Effector memory CD4-positive, alpha-beta T cell (primary cell): ENCODE measurements at regions not wholly inside any gene's neighbourhood (a gene's known extent, or its start where the extent isn't known, plus 50 kb on each side); places are given as distances from the start of the nearest gene placed in this dataset.

Experiments used
- DNase-seq, 3 donors: peaks; one replicate each; pipeline ENCODE4 v3.0.0-alpha.2; 2020
- H3K27ac ChIP-seq: 2 replicates; pipeline ENCODE4 v1.7.0; 2013; ENCODE audit warnings: mild to moderate bottlenecking, low read length, moderate library complexity; ENCODE audit not compliant: insufficient read depth, poor library complexity, severe bottlenecking
- H3K27me3 ChIP-seq: replicated peaks from 2 replicates; pipeline ENCODE4 v1.7.0; 2013; ENCODE audit warnings: mild to moderate bottlenecking, low read length; ENCODE audit not compliant: insufficient read depth, control insufficient read depth, poor library complexity, severe bottlenecking
- H3K36me3 ChIP-seq: 2 replicates; pipeline ENCODE4 v1.7.0; 2013; ENCODE audit warnings: mild to moderate bottlenecking, low read length, moderate library complexity; ENCODE audit not compliant: control insufficient read depth, insufficient read depth
- H3K4me1 ChIP-seq: 2 replicates; pipeline ENCODE4 v1.7.0; 2013; ENCODE audit warnings: low read length, mild to moderate bottlenecking; ENCODE audit not compliant: control insufficient read depth, insufficient read depth, poor library complexity, severe bottlenecking
- H3K4me3 ChIP-seq: 2 replicates; pipeline ENCODE4 v1.7.0; 2013; ENCODE audit warnings: low read length, low read depth, mild to moderate bottlenecking; ENCODE audit not compliant: insufficient read depth, poor library complexity, severe bottlenecking
- H3K9me3 ChIP-seq: 2 replicates; pipeline ENCODE4 v1.7.0; 2013; ENCODE audit warnings: mild to moderate bottlenecking, low read length, moderate library complexity; ENCODE audit not compliant: control insufficient read depth

- Histone ChIP-seq H3K27me3 (no peaks in the 10 kb centered on the region), H3K27ac (no peak overlapping the region), H3K9me3 (no peaks in the 10 kb centered on the region), H3K4me1 (no peaks in the 10 kb centered on the region), H3K36me3 (no peaks in the 10 kb centered on the region), H3K4me3 (no peak overlapping the region)
- no peak for DNase-seq
These were observed 305.7 kb upstream of the SKOR2 start for GRCh38 chr18:47557160-47557559.

- Histone ChIP-seq H3K4me3 (no peak overlapping the region), H3K27me3 (no peaks in the 10 kb centered on the region), H3K9me3 (no peaks in the 10 kb centered on the region), H3K36me3 (no peaks in the 10 kb centered on the region), H3K4me1 (no peaks in the 10 kb centered on the region), H3K27ac (no peak overlapping the region)
- DNase-seq: no peak
These were observed 301.3 kb upstream of the SKOR2 start for GRCh38 chr18:47552783-47553182.

- no peak overlapping the region for H3K4me3 ChIP-seq
- no peaks in the 10 kb centered on the region for H3K4me1 ChIP-seq
- no peaks in the 10 kb centered on the region for H3K9me3 ChIP-seq
- H3K36me3 ChIP-seq: no peaks in the 10 kb centered on the region
- DNase-seq: no peak
- H3K27ac ChIP-seq: no peak overlapping the region
- H3K27me3 ChIP-seq: no peaks in the 10 kb centered on the region
These were observed 299.2 kb upstream of the SKOR2 start for GRCh38 chr18:47550611-47551010.

GRCh38 chr18:47549021-47549540, 297.6 kb upstream of the SKOR2 start:
- no peaks in the 10 kb centered on the region for H3K36me3 ChIP-seq
- H3K4me3 ChIP-seq: no peak overlapping the region
- no peaks in the 10 kb centered on the region for H3K27me3 ChIP-seq
- H3K27ac ChIP-seq: no peak overlapping the region
- DNase-seq: no peak
- no peaks in the 10 kb centered on the region for H3K4me1 ChIP-seq
- H3K9me3 ChIP-seq: no peaks in the 10 kb centered on the region

GRCh38 chr18:47547539-47548202, 296.2 kb upstream of the SKOR2 start:
- Histone ChIP-seq H3K27me3 (no peaks in the 10 kb centered on the region), H3K27ac (no peak overlapping the region)
- DNase-seq: no peak

GRCh38 chr18:47545613-47546012, 294.2 kb upstream of the SKOR2 start:
- Histone ChIP-seq H3K4me3 (no peak overlapping the region), H3K9me3 (no peaks in the 10 kb centered on the region), H3K36me3 (no peaks in the 10 kb centered on the region), H3K27me3 (no peaks in the 10 kb centered on the region), H3K4me1 (no peaks in the 10 kb centered on the region), H3K27ac (no peak overlapping the region)
- no peak for DNase-seq

More at GRCh38 chr18:47547539-47548202, 296.2 kb upstream of the SKOR2 start:
- Histone ChIP-seq H3K9me3 (no peaks in the 10 kb centered on the region), H3K4me3 (no peak overlapping the region), H3K36me3 (no peaks in the 10 kb centered on the region), H3K4me1 (no peaks in the 10 kb centered on the region)

- Histone ChIP-seq H3K36me3 (no peaks in the 10 kb centered on the region), H3K4me1 (no peaks in the 10 kb centered on the region), H3K27ac (no peak overlapping the region), H3K4me3 (no peak overlapping the region), H3K9me3 (no peaks in the 10 kb centered on the region), H3K27me3 (no peaks in the 10 kb centered on the region)
- no peak for DNase-seq
These were observed 291.6 kb upstream of the SKOR2 start for GRCh38 chr18:47543080-47543479.

GRCh38 chr18:47542551-47542950, 291.1 kb upstream of the SKOR2 start:
- no peak for DNase-seq
- Histone ChIP-seq H3K4me1 (no peaks in the 10 kb centered on the region), H3K9me3 (no peaks in the 10 kb centered on the region), H3K27me3 (no peaks in the 10 kb centered on the region), H3K27ac (no peak overlapping the region), H3K4me3 (no peak overlapping the region), H3K36me3 (no peaks in the 10 kb centered on the region)

- H3K27ac ChIP-seq: no peak overlapping the region
- H3K4me3 ChIP-seq: no peak overlapping the region
- no peaks in the 10 kb centered on the region for H3K36me3 ChIP-seq
- H3K27me3 ChIP-seq: no peaks in the 10 kb centered on the region
- DNase-seq: no peak
- no peaks in the 10 kb centered on the region for H3K4me1 ChIP-seq
- H3K9me3 ChIP-seq: no peaks in the 10 kb centered on the region
These were observed 280.3 kb upstream of the SKOR2 start for GRCh38 chr18:47531717-47532116.

GRCh38 chr18:47530695-47531094, 279.2 kb upstream of the SKOR2 start:
- H3K27me3 ChIP-seq: no peaks in the 10 kb centered on the region
- no peaks in the 10 kb centered on the region for H3K4me1 ChIP-seq
- H3K27ac ChIP-seq: no peak overlapping the region
- no peaks in the 10 kb centered on the region for H3K9me3 ChIP-seq
- no peak for DNase-seq
- no peaks in the 10 kb centered on the region for H3K36me3 ChIP-seq
- no peak overlapping the region for H3K4me3 ChIP-seq
